SK-N-MC (cell line): ENCODE measurements at regions not wholly inside any gene's neighbourhood (a gene's known extent, or its start where the extent isn't known, plus 50 kb on each side); places are given as distances from the start of the nearest gene placed in this dataset.

Experiments used
- EZH2 ChIP-seq: fragments of 200-600 bp; sonication (generic); IDR thresholded peaks from one replicate; pipeline ENCODE4 v1.6.1; 2017; ENCODE audit warnings: antibody characterized with exemption
- POLR2AphosphoS5 ChIP-seq: IDR thresholded peaks from 2 replicates; pipeline ENCODE4 v1.6.1; 2012; ENCODE audit warnings: mild to moderate bottlenecking, low read depth, low read length, borderline replicate concordance

DNA sequence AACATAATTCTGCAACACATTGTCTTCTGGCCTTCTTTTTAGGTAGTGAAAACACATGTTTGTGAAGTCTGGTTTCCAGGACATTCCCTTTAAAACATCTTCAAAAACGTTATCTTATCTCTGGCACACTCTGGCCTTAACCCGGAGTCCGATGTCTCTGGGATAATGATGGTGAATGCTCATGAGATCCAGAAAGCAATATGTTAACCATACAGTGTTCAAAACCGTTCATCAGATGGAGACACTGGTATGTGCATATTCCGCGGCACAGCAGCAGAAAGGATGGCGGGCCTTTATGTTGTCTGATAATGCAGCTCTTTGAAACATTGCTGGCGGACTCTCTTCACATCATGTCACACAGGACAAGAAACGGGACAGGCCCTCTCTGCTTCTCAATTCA lies 605.2 kb downstream of the CCDC171 start:
- TF ChIP-seq POLR2AphosphoS5 (no peak), EZH2 (no peak)
